ENCODE measurements at regions not wholly inside any gene's neighbourhood (a gene's known extent, or its start where the extent isn't known, plus 50 kb on each side); places are given as distances from the start of the nearest gene placed in this dataset.

GRCh38 chr2:3022841-3023372 is 354.7 kb downstream of the EIPR1 start:
- intact Hi-C loops (cut with micrococcal nuclease): no loop called here
- Mint-ChIP-seq H3K4me3 (no peak overlapping the region), H3K9me3 (no peaks in the 10 kb centered on the region), H3K27ac (no peak overlapping the region), H3K4me1 (no peaks in the 10 kb centered on the region), H3K36me3 (ENCODE audit: low read depth) (no peaks in the 10 kb centered on the region), H3K27me3 (peaks cover 6% of the 10 kb centered on the region)
- ATAC-seq (ENCODE audit: low read depth): no peak
- no peak for DNase-seq
- TF ChIP-seq CTCF (IDR thresholded peaks at IDR 0.05): no peak
- POLR2A ChIA-PET: no interaction called here
- CTCF ChIA-PET: no interaction called here

- Mint-ChIP-seq H3K27me3 (peaks cover 6% of the 10 kb centered on the region), H3K4me1 (no peaks in the 10 kb centered on the region), H3K27ac (no peak overlapping the region), H3K4me3 (no peak overlapping the region), H3K9me3 (peaks cover 6% of the 10 kb centered on the region), H3K36me3 (ENCODE audit: low read depth) (no peaks in the 10 kb centered on the region)
- TF ChIP-seq CTCF (IDR thresholded peaks at IDR 0.05): no peak
- ATAC-seq (ENCODE audit: low read depth): no peak
- ChIA-PET POLR2A (no interaction called here), CTCF (no interaction called here)
- intact Hi-C loops (cut with micrococcal nuclease): no loop called here
- no peak for DNase-seq
Observed at GRCh38 chr2:3021720-3022119, 355.9 kb downstream of the EIPR1 start.

GRCh38 chr2:3010001-3010400 is 367.6 kb downstream of the EIPR1 start:
- Mint-ChIP-seq H3K4me3 (no peak overlapping the region), H3K36me3 (ENCODE audit: low read depth) (no peaks in the 10 kb centered on the region), H3K9me3 (peaks cover 10% of the 10 kb centered on the region), H3K27ac (no peak overlapping the region), H3K4me1 (no peaks in the 10 kb centered on the region), H3K27me3 (peaks cover 25% of the 10 kb centered on the region)
- DNase-seq (no peak), ATAC-seq (ENCODE audit: low read depth) (no peak)
- ChIA-PET POLR2A (no interaction called here), CTCF (no interaction called here)
- TF ChIP-seq CTCF (IDR thresholded peaks at IDR 0.05): no peak
- intact Hi-C loops (cut with micrococcal nuclease): no loop called here

GRCh38 chr2:3009483-3009882 is 368.1 kb downstream of the EIPR1 start:
- ChIA-PET CTCF (no interaction called here), POLR2A (no interaction called here)
- DNase-seq (no peak), ATAC-seq (ENCODE audit: low read depth) (no peak)
- intact Hi-C loops (cut with micrococcal nuclease): no loop called here
- H3K4me1 Mint-ChIP-seq: no peaks in the 10 kb centered on the region
- no peaks in the 10 kb centered on the region for H3K36me3 Mint-ChIP-seq (ENCODE audit: low read depth)
- TF ChIP-seq CTCF (IDR thresholded peaks at IDR 0.05): no peak
- peaks cover 25% of the 10 kb centered on the region for H3K27me3 Mint-ChIP-seq
- no peak overlapping the region for H3K27ac Mint-ChIP-seq
- H3K9me3 Mint-ChIP-seq: peaks cover 10% of the 10 kb centered on the region
- no peak overlapping the region for H3K4me3 Mint-ChIP-seq

- DNase-seq (no peak), ATAC-seq (ENCODE audit: low read depth) (no peak)
- H3K4me3 Mint-ChIP-seq: no peak overlapping the region
- peaks cover 10% of the 10 kb centered on the region for H3K9me3 Mint-ChIP-seq
- CTCF ChIA-PET: no interaction called here
- H3K36me3 Mint-ChIP-seq (ENCODE audit: low read depth): no peaks in the 10 kb centered on the region
- POLR2A ChIA-PET: no interaction called here
- no peak overlapping the region for H3K27ac Mint-ChIP-seq
- no peaks in the 10 kb centered on the region for H3K4me1 Mint-ChIP-seq
- intact Hi-C loops (cut with micrococcal nuclease): no loop called here
- no peak for TF ChIP-seq CTCF (IDR thresholded peaks at IDR 0.05)
- H3K27me3 Mint-ChIP-seq: peaks cover 25% of the 10 kb centered on the region
Observed at GRCh38 chr2:3009005-3009404, 368.6 kb downstream of the EIPR1 start.
